GM18868 (cell line): ENCODE measurements at regions not wholly inside any gene's neighbourhood (a gene's known extent, or its start where the extent isn't known, plus 50 kb on each side); places are given as distances from the start of the nearest gene placed in this dataset.
"Not testable (repeated sequence)": the region's sequence is repeated elsewhere in the genome, so short reads cannot be mapped to it uniquely, and the experiment has no call there.

Experiments
- ATAC-seq: cut with Tn5 transposase; IDR thresholded peaks from one replicate; pipeline ENCODE4 v1.9.1; 2021; ENCODE audit warnings: mild to moderate bottlenecking, moderate library complexity; ENCODE audit not compliant: unreplicated experiment

- ATAC-seq, result no peak
Observed at GRCh38 chr12:87021400-87021799, 765.2 kb upstream of the MGAT4C start.

- ATAC-seq, result no peak
Observed at GRCh38 chr12:87020071-87020470, 763.9 kb upstream of the MGAT4C start.

- no peak for ATAC-seq
Observed at GRCh38 chr12:87015352-87015751, 759.2 kb upstream of the MGAT4C start.

GRCh38 chr12:87008785-87009384 lies 752.7 kb upstream of the MGAT4C start:
- ATAC-seq, result no peak

GRCh38 chr12:87001102-87001501 lies 744.9 kb upstream of the MGAT4C start:
- no peak for ATAC-seq

GRCh38 chr12:86985298-86985697 lies 729.1 kb upstream of the MGAT4C start:
- no peak for ATAC-seq

- ATAC-seq, result not testable (repeated sequence)
Observed at GRCh38 chr12:86970595-86970994, 714.4 kb upstream of the MGAT4C start.

GRCh38 chr12:86959766-86960458 lies 703.7 kb upstream of the MGAT4C start:
- ATAC-seq, result no peak

GRCh38 chr12:86950444-86950843 lies 694.3 kb upstream of the MGAT4C start:
- no peak for ATAC-seq

- ATAC-seq, result no peak
Observed at GRCh38 chr12:86950043-86950442, 693.9 kb upstream of the MGAT4C start.

GRCh38 chr12:86948851-86949250 lies 692.7 kb upstream of the MGAT4C start:
- ATAC-seq, result no peak

- no peak for ATAC-seq
Observed at GRCh38 chr12:86945685-86946196, 689.5 kb upstream of the MGAT4C start.

- not testable (repeated sequence) for ATAC-seq
Observed at GRCh38 chr12:86944197-86944819, 688.1 kb upstream of the MGAT4C start.

GRCh38 chr12:86931714-86932113 lies 675.5 kb upstream of the MGAT4C start:
- ATAC-seq, result no peak

- no peak for ATAC-seq
Observed at GRCh38 chr12:86929962-86930361, 673.8 kb upstream of the MGAT4C start.

- ATAC-seq, result no peak
Observed at GRCh38 chr12:86917121-86917520, 660.9 kb upstream of the MGAT4C start.

GRCh38 chr12:86914721-86915120 lies 658.5 kb upstream of the MGAT4C start:
- peak; percentile 67 for ATAC-seq

- no peak for ATAC-seq
Observed at GRCh38 chr12:86911973-86912372, 655.8 kb upstream of the MGAT4C start.

GRCh38 chr12:86903159-86903558 lies 647.0 kb upstream of the MGAT4C start:
- ATAC-seq, result no peak

GRCh38 chr12:86860776-86861175 lies 604.6 kb upstream of the MGAT4C start:
- ATAC-seq, result no peak

GRCh38 chr12:86852451-86852850 lies 596.3 kb upstream of the MGAT4C start:
- ATAC-seq, result no peak

- no peak for ATAC-seq
Observed at GRCh38 chr12:86838711-86839110, 582.5 kb upstream of the MGAT4C start.
